GM18499 (cell line): ENCODE measurements at regions not wholly inside any gene's neighbourhood (a gene's known extent, or its start where the extent isn't known, plus 50 kb on each side); places are given as distances from the start of the nearest gene placed in this dataset.

Experiments used
- ATAC-seq: cut with Tn5 transposase; IDR thresholded peaks from one replicate; pipeline ENCODE4 v1.9.1; 2021; ENCODE audit warnings: moderate number of reproducible peaks; ENCODE audit not compliant: insufficient read depth, unreplicated experiment

GRCh38 chr11:93248602-93249001, 50.8 kb upstream of the SLC36A4 start:
- ATAC-seq = no peak

DNA sequence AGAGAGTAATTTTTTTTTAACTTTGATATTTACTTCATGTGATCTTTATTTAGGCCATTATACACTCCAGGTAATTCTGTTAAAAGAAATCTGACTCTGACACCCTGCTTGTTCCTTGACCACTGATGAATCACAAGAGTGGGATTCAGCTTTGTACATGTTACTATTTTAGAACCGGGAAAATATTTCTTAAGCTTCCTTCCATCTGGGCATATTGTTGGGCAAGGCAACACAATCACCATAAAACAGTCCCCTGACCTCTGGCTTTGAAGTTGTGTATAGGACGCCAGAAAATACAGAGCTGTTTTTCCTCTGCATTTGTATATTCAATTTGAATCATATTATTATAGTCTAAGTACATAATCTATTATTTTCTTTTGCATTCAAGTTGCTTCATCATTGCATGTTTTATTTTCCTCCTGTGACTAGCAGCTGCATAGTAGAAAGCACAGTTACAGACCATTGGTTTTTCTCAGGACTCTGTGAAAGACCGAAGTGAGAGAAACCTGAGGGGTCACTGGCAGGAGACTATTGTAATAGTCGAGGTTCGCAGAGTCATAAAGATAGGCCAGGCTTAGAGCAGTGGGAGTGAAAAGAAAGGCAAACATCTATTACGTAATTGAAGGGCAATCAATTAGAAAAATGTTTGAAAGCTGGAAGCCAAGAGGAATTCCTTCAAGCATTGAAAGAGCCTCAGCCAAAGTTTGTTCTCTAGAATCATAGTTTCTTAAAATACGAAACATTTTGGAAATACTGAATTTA, 51.8 kb upstream of the SLC36A4 start:
- ATAC-seq = no peak

- ATAC-seq = no peak
Observed at GRCh38 chr11:93250326-93250725, 52.5 kb upstream of the SLC36A4 start.

GRCh38 chr11:93251922-93252321, 54.1 kb upstream of the SLC36A4 start:
- ATAC-seq = no peak

DNA sequence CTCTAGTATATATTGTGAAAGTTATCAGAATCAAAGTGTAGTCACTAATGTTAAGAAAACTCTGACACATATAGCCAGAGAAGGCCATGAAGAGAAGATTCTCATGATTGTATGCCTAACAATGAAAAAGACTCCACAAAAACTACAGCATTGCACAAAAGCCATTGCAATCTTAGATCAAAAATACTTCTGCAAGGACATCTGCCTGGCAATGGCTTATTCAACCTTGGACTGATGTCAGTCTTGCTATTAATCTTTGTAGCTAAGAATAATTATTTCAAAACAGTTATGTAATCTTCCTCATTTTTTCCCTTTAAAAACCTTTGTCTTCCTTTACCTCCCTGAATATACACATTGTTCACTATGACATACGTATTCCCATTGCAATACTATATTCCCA, 55.3 kb upstream of the SLC36A4 start:
- no peak for ATAC-seq

DNA sequence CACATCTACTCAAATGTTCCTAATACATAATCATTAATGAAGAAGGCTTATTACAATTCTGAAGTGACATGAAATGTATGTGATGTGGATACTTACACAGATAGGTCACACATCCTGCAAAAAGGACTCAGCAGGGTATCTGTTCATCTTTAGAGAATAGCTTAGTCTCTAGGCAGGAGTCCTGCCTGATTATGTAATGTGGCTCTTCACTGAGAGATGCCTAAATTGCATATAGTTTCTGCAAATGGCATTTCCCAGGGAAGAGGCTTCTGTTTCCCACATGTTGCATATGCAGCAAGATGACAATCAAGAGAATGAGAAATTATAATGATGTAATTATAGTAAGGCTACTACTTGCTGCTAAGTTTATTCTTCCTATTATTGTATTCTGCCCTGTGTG, 58.8 kb upstream of the SLC36A4 start:
- ATAC-seq = no peak

DNA sequence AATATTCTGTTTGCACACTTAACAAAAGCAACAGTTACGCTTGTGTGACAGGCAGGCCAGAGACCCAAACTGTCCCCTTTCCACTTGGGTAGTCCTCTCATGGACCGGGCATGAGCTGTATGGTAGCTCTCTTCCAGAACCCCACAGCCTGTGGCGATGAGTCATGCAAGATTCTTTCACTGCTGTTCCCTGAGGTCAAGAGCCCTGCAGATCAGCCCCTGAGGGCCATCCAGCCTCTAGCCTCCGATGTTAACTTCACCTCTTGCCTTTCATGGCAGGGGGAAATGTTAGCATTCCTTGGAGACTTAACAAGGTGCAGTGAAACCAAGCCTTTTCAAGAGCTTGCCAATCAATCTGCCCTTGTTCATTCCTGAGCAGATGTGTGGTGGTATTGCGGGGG, 63.2 kb upstream of the DEUP1 start:
- ATAC-seq = no peak

DNA sequence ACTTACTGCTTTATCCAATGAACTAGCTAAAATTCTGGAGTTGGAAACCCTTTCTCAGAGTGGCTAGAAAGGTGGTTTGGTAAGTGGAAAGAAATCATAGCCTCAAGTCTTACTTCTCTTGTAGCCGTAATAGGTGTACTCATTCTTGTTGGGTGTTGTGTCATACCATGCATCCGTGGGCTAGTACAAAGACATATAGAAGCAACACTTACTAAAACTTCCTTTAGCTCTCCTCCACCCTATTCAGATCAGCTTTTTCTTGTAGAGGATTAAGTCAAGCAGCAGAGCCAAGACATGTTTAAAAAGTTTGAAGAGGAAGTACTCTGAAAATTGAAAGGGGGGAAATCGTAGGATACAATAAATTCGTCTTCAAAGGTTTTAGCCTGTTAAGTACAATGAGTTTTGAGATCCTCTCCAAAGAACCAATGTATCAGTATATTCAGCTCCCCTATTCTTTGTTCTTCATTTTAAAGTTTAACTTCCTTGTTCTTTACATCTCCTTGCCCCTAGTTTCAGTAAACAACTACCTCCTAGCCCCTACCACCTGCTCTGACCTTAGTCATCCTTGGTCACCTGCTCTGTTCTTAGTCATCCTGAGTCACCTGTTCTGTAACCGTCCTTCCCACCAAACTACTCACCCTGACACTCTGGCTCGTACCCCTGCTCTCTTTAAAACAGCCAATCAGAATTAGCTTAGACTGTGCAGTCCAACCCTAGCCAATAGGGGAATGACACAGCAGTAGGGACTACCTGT, 62.1 kb upstream of the DEUP1 start:
- ATAC-seq = no peak

- ATAC-seq = no peak
Observed at GRCh38 chr11:93271596-93271995, 58.9 kb upstream of the DEUP1 start.

- no peak for ATAC-seq
Observed at GRCh38 chr11:93274851-93275250, 55.7 kb upstream of the DEUP1 start.

GRCh38 chr11:93278976-93279375, 51.6 kb upstream of the DEUP1 start:
- no peak for ATAC-seq

DNA sequence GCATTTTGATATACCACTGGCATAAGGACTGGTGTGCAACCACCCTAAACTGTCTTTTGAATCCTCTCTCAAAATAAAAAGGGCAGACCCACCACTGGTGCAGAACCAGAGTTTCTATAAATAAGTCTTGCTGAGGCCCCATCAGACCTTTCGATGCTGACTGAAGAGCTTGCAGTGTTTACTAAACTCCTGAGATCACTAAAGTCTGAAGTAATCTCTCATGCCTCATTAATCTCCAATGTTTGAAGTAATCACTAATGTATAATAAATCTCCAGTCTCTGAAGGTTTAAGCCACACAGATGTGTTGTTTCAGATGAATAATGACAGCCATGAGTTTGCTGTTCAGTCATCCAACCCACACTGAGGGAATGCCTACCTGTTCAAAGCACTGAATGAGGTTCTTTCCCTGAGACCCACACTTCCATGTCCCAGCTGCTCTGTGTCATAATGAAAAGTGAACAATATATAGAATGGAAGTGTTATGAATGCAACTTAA, 50.6 kb upstream of the DEUP1 start:
- peak; percentile 69 for ATAC-seq
